ENCODE measurements at regions not wholly inside any gene's neighbourhood (a gene's known extent, or its start where the extent isn't known, plus 50 kb on each side); places are given as distances from the start of the nearest gene placed in this dataset.

DNA sequence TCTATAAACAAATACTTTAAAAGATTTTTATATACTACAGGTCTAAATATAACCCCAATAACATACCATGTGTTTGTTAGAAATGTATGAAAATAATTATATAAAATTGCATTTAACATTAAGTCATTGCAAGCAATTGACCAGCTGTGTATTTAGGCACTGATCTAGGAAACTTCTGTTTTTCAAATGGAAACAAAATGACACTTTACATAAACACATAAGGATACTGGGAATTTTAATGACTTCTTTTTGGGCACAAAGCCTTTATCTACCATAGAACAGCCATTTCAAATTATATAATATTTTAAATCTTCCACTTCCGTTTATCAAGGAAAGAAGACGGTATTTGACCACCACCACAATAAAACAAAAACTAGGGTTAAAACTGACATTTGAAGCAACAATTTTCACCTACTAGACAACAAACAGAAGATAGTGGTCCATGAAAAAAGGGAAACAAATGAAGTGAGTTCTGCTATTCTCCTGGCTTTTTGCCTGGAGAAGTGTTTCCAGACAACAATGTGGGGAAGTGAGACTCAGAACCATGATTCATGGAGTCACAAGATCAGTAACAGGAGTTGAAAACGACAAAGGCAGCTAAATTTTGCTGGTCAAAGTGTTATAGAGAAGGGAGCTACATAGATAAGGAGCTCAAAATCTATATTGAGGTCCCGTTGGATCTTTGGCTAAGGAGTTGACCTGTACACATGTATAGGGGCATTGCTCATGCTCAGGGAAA, 475.1 kb downstream of the TRHDE start:
- TF ChIP-seq POLR2A (IDR thresholded peaks at IDR 0.05), result no peak
- TF ChIP-seq, protein P1, sequence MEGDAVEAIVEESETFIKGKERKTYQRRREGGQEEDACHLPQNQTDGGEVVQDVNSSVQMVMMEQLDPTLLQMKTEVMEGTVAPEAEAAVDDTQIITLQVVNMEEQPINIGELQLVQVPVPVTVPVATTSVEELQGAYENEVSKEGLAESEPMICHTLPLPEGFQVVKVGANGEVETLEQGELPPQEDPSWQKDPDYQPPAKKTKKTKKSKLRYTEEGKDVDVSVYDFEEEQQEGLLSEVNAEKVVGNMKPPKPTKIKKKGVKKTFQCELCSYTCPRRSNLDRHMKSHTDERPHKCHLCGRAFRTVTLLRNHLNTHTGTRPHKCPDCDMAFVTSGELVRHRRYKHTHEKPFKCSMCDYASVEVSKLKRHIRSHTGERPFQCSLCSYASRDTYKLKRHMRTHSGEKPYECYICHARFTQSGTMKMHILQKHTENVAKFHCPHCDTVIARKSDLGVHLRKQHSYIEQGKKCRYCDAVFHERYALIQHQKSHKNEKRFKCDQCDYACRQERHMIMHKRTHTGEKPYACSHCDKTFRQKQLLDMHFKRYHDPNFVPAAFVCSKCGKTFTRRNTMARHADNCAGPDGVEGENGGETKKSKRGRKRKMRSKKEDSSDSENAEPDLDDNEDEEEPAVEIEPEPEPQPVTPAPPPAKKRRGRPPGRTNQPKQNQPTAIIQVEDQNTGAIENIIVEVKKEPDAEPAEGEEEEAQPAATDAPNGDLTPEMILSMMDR (IDR thresholded peaks at IDR 0.05), result no peak
